ENCODE measurements at regions not wholly inside any gene's neighbourhood (a gene's known extent, or its start where the extent isn't known, plus 50 kb on each side); places are given as distances from the start of the nearest gene placed in this dataset.

GRCh38 chr2:5093056-5093455 lies 599.1 kb upstream of the SOX11 start:
- H2AFZ ChIP-seq (ENCODE audit: low read depth, low read length, poor library complexity, severe bottlenecking), result no peak overlapping the region
- peaks cover 9 to 14% of the 10 kb centered on the region in 2 experiments; a peak in 2 of 4 replicates for H3K9me3 ChIP-seq (ENCODE audit: control insufficient read depth in 1 of 2, insufficient read depth in 1 of 2, low read depth in 1 of 2, low read length in 2 of 2)
- H3K4me1 ChIP-seq (ENCODE audit: control insufficient read depth in 1 of 2, insufficient read depth in 2 of 2, low read length in 2 of 2), result no peaks in the 10 kb centered on the region
- H3K27ac ChIP-seq (ENCODE audit: low read depth, low read length), result no peak overlapping the region
- CTCF ChIA-PET, result no interaction called here
- POLR2A ChIA-PET, result no interaction called here
- H3K27me3 ChIP-seq (ENCODE audit: insufficient read depth, low read length), result no peaks in the 10 kb centered on the region
- TF ChIP-seq CBX3 (IDR thresholded peaks at IDR 0.05; ENCODE audit: low read depth), result no peak
- RAD21 ChIA-PET (ENCODE audit: low non-redundant PET in 1 of 2, low total read pairs in 2 of 2, uncharacterized antibody in 2 of 2, unreplicated experiment in 2 of 2), result no interaction called here
- DNase-seq (ENCODE audit: low read depth, low spot score) (no peak), ATAC-seq (no peak)
- BruUV-seq (replicated peaks), result no TSS peak
- no peak overlapping the region for H3K9ac ChIP-seq (ENCODE audit: low read length)
- H3K4me3 ChIP-seq (replicated peaks in 1 of 2; ENCODE audit: low read depth in 1 of 2, low read length in 2 of 2), result no peak overlapping the region
- no peaks in the 10 kb centered on the region for H4K20me1 ChIP-seq (ENCODE audit: insufficient read depth)
- no peaks in the 10 kb centered on the region for H3K79me2 ChIP-seq (ENCODE audit: insufficient read depth, low read length)
- no peaks in the 10 kb centered on the region for H3K9me2 ChIP-seq (ENCODE audit: insufficient read depth)
- H3K4me2 ChIP-seq (ENCODE audit: low read length), result no peak overlapping the region
- no peaks in the 10 kb centered on the region for H3K36me3 ChIP-seq (ENCODE audit: control insufficient read depth in 1 of 2, insufficient read depth in 2 of 2, low read length in 2 of 2)
- intact Hi-C loops (cut with micrococcal nuclease), result no loop called here

- ChIA-PET POLR2A (no interaction called here), RAD21 (ENCODE audit: low non-redundant PET in 1 of 2, low total read pairs in 2 of 2, uncharacterized antibody in 2 of 2, unreplicated experiment in 2 of 2) (no interaction called here)
- no peak overlapping the region for H2AFZ ChIP-seq (ENCODE audit: low read depth, low read length, poor library complexity, severe bottlenecking)
- TF ChIP-seq FOSL1 (IDR thresholded peaks at IDR 0.05; ENCODE audit: low read depth) (no peak), JUND (IDR thresholded peaks at IDR 0.05) (no peak), EZH2phosphoT487 (IDR thresholded peaks at IDR 0.05; ENCODE audit: borderline replicate concordance) (no peak), ZFX (IDR thresholded peaks at IDR 0.05) (no peak), EZH2 (IDR thresholded peaks at IDR 0.05) (no peak), ZNF274 (IDR thresholded peaks at IDR 0.05; ENCODE audit: low read depth, low read length) (no peak), SP1 (IDR thresholded peaks at IDR 0.05; ENCODE audit: low read depth) (no peak), MAX (IDR thresholded peaks at IDR 0.05) (no peak), REST (IDR thresholded peaks at IDR 0.05; ENCODE audit: low read depth) (no peak), SIN3A (IDR thresholded peaks at IDR 0.05; ENCODE audit: low read depth) (no peak), TCF7L2 (IDR thresholded peaks at IDR 0.05; ENCODE audit: borderline replicate concordance, extremely low read depth, insufficient read depth, insufficient read length) (no peak), YY1 (IDR thresholded peaks at IDR 0.05; ENCODE audit: extremely low read depth, insufficient replicate concordance, low read depth, low read length) (no peak), ELF1 (IDR thresholded peaks at IDR 0.05; ENCODE audit: borderline replicate concordance, low read depth) (no peak), CTCF (IDR thresholded peaks at IDR 0.05 in 2 of 3, conservative IDR thresholded peaks at IDR 0.05 in 1 of 3; ENCODE audit: borderline replicate concordance in 1 of 3, insufficient read depth in 1 of 3, low read depth in 2 of 3, low read length in 2 of 3) (no peak), ATF3 (IDR thresholded peaks at IDR 0.05) (no peak), SRF (IDR thresholded peaks at IDR 0.05; ENCODE audit: low read depth) (no peak), POLR2A (IDR thresholded peaks at IDR 0.05; ENCODE audit: borderline replicate concordance, extremely low read depth, insufficient read depth, insufficient read length) (no peak)
Observed at GRCh38 chr2:5093518-5093917, 598.7 kb upstream of the SOX11 start.

More at GRCh38 chr2:5093518-5093917, 598.7 kb upstream of the SOX11 start:
- Histone ChIP-seq H3K9me3 (ENCODE audit: control insufficient read depth in 1 of 2, insufficient read depth in 1 of 2, low read depth in 1 of 2, low read length in 2 of 2) (peaks cover 9 to 14% of the 10 kb centered on the region in 2 experiments; a peak in 2 of 4 replicates), H3K4me2 (ENCODE audit: low read length) (no peak overlapping the region), H3K27ac (ENCODE audit: low read depth, low read length) (no peak overlapping the region), H3K9me2 (ENCODE audit: insufficient read depth) (no peaks in the 10 kb centered on the region), H4K20me1 (ENCODE audit: insufficient read depth) (no peaks in the 10 kb centered on the region), H3K9ac (ENCODE audit: low read length) (no peak overlapping the region), H3K4me1 (ENCODE audit: control insufficient read depth in 1 of 2, insufficient read depth in 2 of 2, low read length in 2 of 2) (no peaks in the 10 kb centered on the region), H3K4me3 (replicated peaks in 1 of 2; ENCODE audit: low read depth in 1 of 2, low read length in 2 of 2) (no peak overlapping the region), H3K27me3 (ENCODE audit: insufficient read depth, low read length) (no peaks in the 10 kb centered on the region), H3K36me3 (ENCODE audit: control insufficient read depth in 1 of 2, insufficient read depth in 2 of 2, low read length in 2 of 2) (no peaks in the 10 kb centered on the region), H3K79me2 (ENCODE audit: insufficient read depth, low read length) (no peaks in the 10 kb centered on the region)
- DNase-seq (ENCODE audit: low read depth, low spot score) (no peak), ATAC-seq (no peak)
- CTCF ChIA-PET, result no interaction called here
- no TSS peak for BruUV-seq (replicated peaks)
- intact Hi-C loops (cut with micrococcal nuclease), result no loop called here
